Fibroblast of the conjunctiva (primary cell): ENCODE measurements at regions not wholly inside any gene's neighbourhood (a gene's known extent, or its start where the extent isn't known, plus 50 kb on each side); places are given as distances from the start of the nearest gene placed in this dataset.
"Not testable (repeated sequence)": the region's sequence is repeated elsewhere in the genome, so short reads cannot be mapped to it uniquely, and the experiment has no call there.

Experiments used
- DNase-seq: peaks from one replicate; pipeline ENCODE4 v3.0.0-alpha.2; 2010; ENCODE audit warnings: low read depth

- no peak for DNase-seq
Observed at GRCh38 chr12:68509242-68509641, 101.5 kb upstream of the RAP1B start.

DNA sequence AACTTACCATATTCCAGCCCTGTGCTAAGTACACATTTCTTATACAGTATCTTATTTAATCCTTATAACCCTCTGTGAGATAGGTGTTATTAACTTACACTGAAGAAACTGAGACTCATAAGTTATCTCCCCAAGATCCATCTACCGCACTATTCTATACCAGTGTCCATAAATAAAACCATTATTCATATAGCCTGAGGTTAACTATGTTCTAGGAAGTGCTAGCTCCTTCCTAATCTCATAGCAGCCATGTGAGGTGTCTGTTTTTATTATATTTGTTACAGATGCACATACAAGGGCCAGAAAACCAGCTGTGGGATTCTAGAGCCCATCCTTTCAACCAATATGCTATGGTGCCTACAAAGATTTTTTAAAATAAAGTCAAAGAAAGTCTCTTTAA is 100.3 kb upstream of the RAP1B start:
- no peak for DNase-seq

DNA sequence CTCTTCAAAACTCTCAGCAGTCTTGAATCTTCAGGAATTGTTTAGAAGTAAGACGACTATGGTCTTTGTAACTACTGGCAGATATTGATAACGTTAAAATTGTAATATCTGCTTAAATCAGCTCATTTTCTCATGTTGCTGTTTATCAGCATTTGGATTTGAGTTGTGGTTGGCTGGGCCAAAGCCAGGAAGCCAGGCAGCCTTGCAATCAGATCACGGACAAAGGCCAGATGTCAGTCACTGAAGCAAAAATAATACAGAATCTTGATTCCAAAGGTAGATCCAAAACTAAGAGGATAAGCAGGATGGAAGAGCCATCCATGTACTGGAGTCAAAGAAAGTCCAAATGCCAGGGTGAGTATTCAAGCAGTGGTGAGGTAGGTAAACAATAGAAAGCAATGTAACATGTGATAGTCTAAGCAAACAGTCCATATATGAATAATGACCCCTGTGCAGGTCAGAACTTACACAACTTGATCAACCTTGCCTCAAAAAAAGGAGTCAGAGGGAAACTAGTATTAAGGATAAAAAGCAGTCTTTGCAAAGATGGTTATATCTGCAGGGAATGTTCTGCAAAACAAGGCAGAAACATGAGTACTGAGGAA is 95.8 kb upstream of the RAP1B start:
- DNase-seq, result no peak

GRCh38 chr12:68515793-68516192 is 94.9 kb upstream of the RAP1B start:
- no peak for DNase-seq

DNA sequence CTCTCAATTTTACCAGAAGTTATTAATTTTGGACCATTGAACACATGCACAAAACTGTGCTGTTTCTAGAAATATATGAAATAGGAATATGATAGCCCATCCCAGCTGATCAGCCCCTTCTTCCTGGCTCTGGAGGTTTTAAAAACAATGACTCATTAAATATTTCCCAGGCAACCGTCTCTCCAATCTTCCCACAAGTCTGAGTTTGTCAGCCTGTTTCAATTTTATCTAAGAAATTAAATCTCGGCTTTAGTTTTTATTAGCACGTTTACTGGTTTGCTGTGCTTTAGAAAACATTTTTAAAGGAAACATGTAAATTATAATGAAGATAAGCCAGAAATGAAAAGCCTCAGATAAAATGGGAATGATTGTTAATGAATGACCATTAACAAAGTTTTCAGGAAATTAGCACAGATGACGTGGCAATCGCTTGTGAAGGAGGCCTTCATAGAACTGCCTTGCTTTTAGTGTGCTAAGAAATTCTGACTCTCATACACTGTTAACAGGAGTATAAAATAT is 89.3 kb upstream of the RAP1B start:
- DNase-seq, result peak; percentile 47

- DNase-seq, result no peak
Observed at GRCh38 chr12:68521848-68522502, 88.7 kb upstream of the RAP1B start.

DNA sequence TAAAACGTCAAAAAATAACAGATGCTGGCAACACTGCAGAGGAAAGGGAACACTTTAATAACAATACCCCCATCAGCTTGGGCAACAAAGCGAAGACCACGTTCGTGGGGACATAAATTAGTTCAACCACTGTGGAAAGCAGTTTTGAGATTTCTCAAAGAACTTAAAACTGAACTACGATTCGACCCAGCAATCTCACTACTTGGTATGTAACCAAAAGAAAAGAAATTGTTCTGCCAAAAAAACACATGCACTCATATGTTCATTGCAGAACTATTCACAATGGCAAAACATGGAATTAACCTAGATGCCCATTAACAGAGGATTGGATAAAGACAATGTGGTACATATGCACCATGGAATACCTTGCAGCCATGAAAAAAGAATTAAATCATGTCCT is 81.2 kb upstream of the RAP1B start:
- no peak for DNase-seq

- no peak for DNase-seq
Observed at GRCh38 chr12:68529869-68530268, 80.8 kb upstream of the RAP1B start.

DNA sequence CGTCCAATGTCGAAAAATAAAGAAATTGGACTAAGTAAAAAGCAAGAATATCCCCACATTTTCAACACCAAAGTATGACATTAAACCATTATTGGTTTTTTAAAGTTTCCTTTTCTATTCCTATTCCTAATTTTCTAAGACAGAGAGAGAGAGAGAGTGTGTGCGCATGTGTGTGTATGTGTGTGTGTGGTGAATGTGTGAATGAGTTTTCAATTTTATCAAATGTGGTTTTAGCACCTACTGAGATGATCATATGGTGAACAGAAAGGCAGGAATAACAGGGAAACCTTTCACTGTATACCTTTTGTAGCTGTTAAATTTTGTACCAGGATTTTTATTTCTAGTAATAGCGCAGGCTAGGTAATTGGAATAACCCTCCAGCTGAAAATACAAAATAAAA is 80.4 kb upstream of the RAP1B start:
- DNase-seq, result no peak

GRCh38 chr12:68530965-68531364 is 79.7 kb upstream of the RAP1B start:
- peak; percentile 69 for DNase-seq

DNA sequence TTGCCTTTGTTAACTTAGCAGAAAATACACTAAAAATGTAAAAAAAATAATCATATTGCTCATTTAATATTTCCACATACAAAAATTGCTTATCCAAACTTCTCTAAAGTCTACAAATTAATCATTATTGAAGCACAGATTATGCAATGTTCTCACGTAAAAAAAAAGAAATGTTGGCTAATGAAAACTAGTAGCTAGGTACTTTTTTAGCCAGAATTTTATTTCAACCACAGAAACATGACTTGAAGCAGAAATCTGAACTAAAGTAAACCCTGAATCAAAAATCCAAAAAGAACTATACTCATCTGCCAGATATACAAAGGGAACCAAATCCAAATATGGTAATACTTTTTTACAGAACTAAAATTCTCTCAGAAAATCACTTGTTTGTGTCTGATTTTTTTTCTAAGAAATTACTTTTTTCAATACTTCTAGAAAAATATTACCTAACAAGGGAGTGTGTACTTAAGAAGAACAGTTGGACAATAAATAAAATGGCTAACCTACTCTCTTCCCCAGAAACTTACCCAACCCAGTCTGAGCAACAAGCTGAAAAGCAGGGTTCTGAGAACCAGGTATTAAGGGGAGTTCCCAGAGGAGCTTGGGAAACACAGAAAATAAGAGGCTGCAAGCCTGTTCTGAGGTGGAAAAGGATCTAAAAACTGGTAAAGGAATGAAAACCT is 78.4 kb upstream of the RAP1B start:
- DNase-seq, result no peak

GRCh38 chr12:68532887-68533248 is 77.8 kb upstream of the RAP1B start:
- DNase-seq, result no peak

DNA sequence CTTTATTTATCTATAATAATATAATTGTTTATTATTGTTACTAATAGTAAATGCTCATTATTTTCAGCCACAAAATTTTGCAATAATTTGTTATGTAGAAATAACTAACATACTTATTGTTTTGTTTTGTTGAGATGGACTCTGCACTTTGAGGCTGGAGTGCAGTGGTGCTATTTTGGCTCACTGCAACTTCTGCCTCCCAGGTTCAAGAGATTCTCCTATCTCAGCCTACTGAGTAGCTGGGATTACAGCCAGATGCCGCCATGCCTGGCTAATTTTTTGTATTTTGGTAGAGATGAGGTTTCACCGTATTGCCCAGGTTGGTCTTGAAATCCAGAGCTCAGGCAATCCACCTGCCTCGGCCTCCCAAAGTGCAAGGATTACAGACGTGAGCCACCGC is 76.6 kb upstream of the RAP1B start:
- DNase-seq, result no peak

DNA sequence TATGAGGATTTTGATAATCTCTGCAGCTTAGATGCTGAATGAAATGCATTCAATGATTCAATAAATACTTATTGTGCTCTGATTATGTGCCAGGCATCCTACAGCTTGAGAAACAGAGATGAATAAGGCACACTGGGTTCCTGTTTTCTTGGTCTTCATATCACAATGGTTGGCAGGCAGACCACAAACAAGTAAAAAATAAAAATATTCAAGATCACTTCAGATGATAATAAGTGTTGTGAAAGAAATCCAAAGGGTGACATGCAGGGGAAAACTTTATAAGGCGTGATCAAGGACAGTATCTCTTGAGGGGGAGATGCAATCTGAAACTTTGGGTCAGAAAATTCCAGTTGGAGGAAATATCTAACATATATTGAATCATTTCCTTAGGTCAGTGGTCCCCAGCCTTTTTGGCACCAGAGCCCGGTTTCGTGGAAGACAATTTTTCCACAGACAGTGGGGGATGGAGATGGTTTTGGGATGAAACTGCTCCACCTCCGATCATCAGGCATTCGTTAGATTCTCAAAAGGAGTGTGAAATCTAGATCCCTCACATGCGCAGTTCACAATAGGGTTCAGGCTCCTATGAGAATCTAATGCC is 73.7 kb upstream of the RAP1B start:
- no peak for DNase-seq

- no peak for DNase-seq
Observed at GRCh38 chr12:68537571-68537970, 73.1 kb upstream of the RAP1B start.

- peak; percentile 21 for DNase-seq
Observed at GRCh38 chr12:68538726-68539614, 71.7 kb upstream of the RAP1B start.

DNA sequence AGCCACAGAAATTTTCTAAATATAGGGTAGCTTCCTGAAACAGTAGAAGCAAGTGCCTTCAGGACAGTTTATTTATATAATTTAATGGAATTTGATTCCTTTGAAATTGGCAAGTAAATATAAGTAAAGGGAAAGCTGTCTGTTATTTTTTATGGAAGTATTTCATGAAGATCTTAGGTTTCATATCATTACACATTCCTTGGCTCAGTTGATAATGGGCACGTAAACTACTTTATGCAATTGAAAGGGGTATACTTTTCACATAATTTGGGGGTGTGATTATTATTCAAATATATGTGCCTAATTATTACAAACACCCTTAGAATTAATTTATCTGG is 71.1 kb upstream of the RAP1B start:
- no peak for DNase-seq

GRCh38 chr12:68540768-68541167 is 69.9 kb upstream of the RAP1B start:
- DNase-seq, result not testable (repeated sequence)

DNA sequence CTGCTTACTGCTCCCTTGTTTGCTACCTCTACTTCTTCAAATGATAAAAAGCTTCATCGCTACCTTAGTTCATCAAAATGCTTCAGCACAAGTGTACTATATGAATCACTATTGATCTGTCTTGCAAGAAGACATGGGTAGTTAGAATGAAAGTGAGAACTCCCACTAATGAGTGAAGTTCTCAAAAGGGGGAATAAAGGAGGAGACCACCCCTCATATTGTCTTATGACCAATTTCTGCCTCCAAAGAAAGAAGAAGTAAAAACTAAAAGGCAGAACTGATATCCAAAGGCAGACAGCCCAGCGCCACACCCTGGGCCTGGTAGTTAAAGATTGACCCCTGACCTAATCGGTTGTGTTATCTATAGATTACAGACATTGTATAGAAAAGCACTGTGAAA is 63.4 kb upstream of the RAP1B start:
- not testable (repeated sequence) for DNase-seq

- not testable (repeated sequence) for DNase-seq
Observed at GRCh38 chr12:68552605-68553195, 58.0 kb upstream of the RAP1B start.

DNA sequence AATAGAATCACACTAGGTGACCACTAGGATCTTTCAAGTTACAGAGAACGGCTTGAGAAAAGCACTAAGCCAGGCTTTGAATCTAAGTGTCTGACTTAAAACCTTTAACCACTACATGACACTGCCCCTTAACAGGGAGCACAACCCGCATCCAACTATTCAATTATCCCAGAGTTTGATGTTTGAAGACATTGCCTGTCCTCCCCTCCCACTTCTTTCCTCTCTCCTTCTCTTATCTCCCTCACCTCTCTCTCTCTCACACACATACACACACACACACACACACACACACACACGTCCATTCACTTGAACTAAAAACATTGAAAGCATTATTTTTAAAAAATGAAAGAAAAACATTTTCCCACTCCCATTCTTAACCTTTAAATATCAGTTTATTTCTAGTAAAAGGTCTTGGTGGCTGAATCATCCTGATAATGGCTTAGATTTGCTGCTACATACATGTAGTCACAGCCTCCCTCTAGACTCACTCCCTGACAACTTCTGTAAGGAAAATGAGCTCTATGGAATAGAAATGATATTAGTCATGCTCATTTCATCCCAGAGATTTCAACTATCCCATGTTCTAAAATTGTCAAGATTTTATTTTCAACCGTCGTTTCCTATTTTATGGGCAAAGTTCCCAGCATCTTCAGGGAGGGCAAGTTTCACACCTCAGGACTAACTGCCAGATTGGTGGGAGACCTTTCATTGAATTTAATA is 53.5 kb upstream of the RAP1B start:
- no peak for DNase-seq
